A673 (cell line): ENCODE measurements at regions not wholly inside any gene's neighbourhood (a gene's known extent, or its start where the extent isn't known, plus 50 kb on each side); places are given as distances from the start of the nearest gene placed in this dataset.

Experiments
- BruUV-seq: library from RNA; stranded (reverse); fragments of 400-500 nt; replicated peaks from 2 replicates; lab custom pipeline; 2021; lab: Mats Ljungman, UMichigan
- CTCF ChIA-PET: fragments of 300-600 bp; sonication (Branson Sonifier 250); formaldehyde crosslinking; loops from one replicate; lab custom pipeline; 2022; ENCODE audit warnings: antibody characterized with exemption; lab: Charles Lee
- POLR2A ChIA-PET: fragments of 300-600 bp; sonication (Branson Sonifier 250); formaldehyde crosslinking; loops from one replicate; lab custom pipeline; 2022; ENCODE audit warnings: antibody characterized with exemption; ENCODE audit not compliant: low non-redundant PET; lab: Charles Lee
- DNase-seq: peaks from one replicate; pipeline ENCODE4 v3.0.0-alpha.2; 2015; ENCODE audit warnings: low spot score
- H3K27ac ChIP-seq: fragments of 200-600 bp; sonication (generic); 2 replicates; pipeline ENCODE4 v1.5.1; 2016; ENCODE audit warnings: mixed run types, low read depth, mild to moderate bottlenecking, mixed read lengths, antibody characterized with exemption, low read length; ENCODE audit not compliant: poor library complexity, severe bottlenecking
- H3K27me3 ChIP-seq: fragments of 200-600 bp; sonication (generic); replicated peaks from 2 replicates; pipeline ENCODE4 v1.6.1; 2017; ENCODE audit warnings: mixed run types, low read depth, mild to moderate bottlenecking, mixed read lengths, antibody characterized with exemption, low read length; ENCODE audit not compliant: insufficient read depth, poor library complexity
- H3K36me3 ChIP-seq: fragments of 200-600 bp; sonication (generic); 2 replicates; pipeline ENCODE4 v1.6.1; 2016; ENCODE audit warnings: mixed run types, mild to moderate bottlenecking, mixed read lengths, antibody characterized with exemption, low read length; ENCODE audit not compliant: insufficient read depth, poor library complexity, severe bottlenecking
- H3K4me1 ChIP-seq: fragments of 200-600 bp; sonication (generic); 2 replicates; pipeline ENCODE4 v1.6.1; 2017; ENCODE audit warnings: mixed run types, mild to moderate bottlenecking, mixed read lengths, antibody characterized with exemption, low read length; ENCODE audit not compliant: insufficient read depth, poor library complexity, severe bottlenecking
- H3K4me3 ChIP-seq: fragments of 200-600 bp; sonication (generic); 2 replicates; pipeline ENCODE4 v1.5.1; 2016; ENCODE audit warnings: low read depth, mixed run types, mild to moderate bottlenecking, mixed read lengths, low read length; ENCODE audit not compliant: poor library complexity, severe bottlenecking
- H3K9me3 ChIP-seq: fragments of 200-600 bp; sonication (generic); 2 replicates; pipeline ENCODE4 v1.6.1; 2016; ENCODE audit warnings: mixed run types, low read depth, mild to moderate bottlenecking, mixed read lengths, antibody characterized with exemption, low read length; ENCODE audit not compliant: poor library complexity, severe bottlenecking
- EZH2 ChIP-seq: fragments of 200-600 bp; sonication (generic); IDR thresholded peaks from 2 replicates; pipeline ENCODE4 v1.6.1; 2017; ENCODE audit warnings: borderline replicate concordance, low read depth, mild to moderate bottlenecking, mixed read lengths, antibody characterized with exemption, low read length; ENCODE audit not compliant: poor library complexity, severe bottlenecking
- intact Hi-C: fragments of 100-400 bp; cut with micrococcal nuclease; formaldehyde crosslinking; loops from one replicate; pipeline ENCODE4 v1.10.0; 2022; ENCODE audit not compliant: unreplicated experiment
- TF ChIP-seq, protein P1 (sequence below): fragments of 300-800, 200-600 bp; sonication (generic); conservative IDR thresholded peaks from 2 replicates; pipeline ENCODE4 v1.5.1; 2017; ENCODE audit warnings: low read depth, mild to moderate bottlenecking, antibody characterized with exemption, low read length, moderate library complexity, mixed read lengths

DNA sequence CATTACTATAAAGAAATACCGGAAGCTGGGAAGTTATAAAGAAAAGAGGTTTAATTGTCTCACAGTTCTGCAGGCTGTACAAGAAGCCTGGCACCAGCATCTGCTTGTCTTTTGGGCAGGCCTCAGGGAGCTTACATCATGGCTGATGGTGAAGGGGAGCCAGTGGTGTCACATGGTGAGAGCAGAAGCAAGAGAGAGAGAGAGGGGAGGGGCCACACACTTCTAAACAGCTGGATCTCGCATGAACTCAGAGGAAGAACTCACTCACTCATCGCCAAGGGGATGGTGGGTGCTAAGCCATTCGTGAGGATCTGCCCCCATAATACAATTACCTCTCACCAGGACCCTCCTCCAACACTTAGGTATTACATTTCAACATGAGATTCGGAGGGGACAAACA lies 51.8 kb upstream of the ANKRD34C start:
- H3K27me3 ChIP-seq: peaks cover 38% of the 10 kb centered on the region
- TF ChIP-seq EZH2: no peak
- TF ChIP-seq, protein P1, sequence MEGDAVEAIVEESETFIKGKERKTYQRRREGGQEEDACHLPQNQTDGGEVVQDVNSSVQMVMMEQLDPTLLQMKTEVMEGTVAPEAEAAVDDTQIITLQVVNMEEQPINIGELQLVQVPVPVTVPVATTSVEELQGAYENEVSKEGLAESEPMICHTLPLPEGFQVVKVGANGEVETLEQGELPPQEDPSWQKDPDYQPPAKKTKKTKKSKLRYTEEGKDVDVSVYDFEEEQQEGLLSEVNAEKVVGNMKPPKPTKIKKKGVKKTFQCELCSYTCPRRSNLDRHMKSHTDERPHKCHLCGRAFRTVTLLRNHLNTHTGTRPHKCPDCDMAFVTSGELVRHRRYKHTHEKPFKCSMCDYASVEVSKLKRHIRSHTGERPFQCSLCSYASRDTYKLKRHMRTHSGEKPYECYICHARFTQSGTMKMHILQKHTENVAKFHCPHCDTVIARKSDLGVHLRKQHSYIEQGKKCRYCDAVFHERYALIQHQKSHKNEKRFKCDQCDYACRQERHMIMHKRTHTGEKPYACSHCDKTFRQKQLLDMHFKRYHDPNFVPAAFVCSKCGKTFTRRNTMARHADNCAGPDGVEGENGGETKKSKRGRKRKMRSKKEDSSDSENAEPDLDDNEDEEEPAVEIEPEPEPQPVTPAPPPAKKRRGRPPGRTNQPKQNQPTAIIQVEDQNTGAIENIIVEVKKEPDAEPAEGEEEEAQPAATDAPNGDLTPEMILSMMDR: no peak
- no peak for DNase-seq
- intact Hi-C loops: no loop called here
- H3K4me1 ChIP-seq: no peaks in the 10 kb centered on the region
- H3K36me3 ChIP-seq: no peaks in the 10 kb centered on the region
- ChIA-PET POLR2A (no interaction called here), CTCF (no interaction called here)
- H3K4me3 ChIP-seq: no peak overlapping the region
- no TSS peak for BruUV-seq
- H3K9me3 ChIP-seq: peaks cover 3% of the 10 kb centered on the region
- no peak overlapping the region for H3K27ac ChIP-seq

DNA sequence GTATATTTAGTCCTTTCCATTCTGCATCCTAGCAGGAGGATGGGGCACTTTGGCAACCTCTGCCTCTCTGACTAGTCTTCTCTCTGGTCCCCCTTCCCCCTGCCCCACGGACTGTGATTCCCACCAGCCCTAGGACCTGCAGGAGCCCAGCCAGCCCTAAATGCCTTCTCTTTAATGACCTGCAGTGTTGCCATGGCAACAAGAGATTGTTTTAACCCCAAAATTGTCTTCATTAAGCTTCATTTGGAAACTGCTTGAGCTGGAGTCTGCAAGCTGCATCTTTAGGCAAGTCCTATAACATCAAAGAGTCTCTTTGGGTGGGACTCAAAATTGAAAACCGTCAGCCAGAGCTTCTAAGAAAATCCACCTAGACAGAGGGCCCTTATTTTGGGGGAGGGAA lies 59.7 kb upstream of the ANKRD34C start:
- BruUV-seq: no TSS peak
- CTCF ChIA-PET: no interaction called here

GRCh38 chr15:79221696-79222095 lies 60.8 kb upstream of the ANKRD34C start:
- Histone ChIP-seq H3K9me3 (no peaks in the 10 kb centered on the region), H3K27me3 (peaks cover 25% of the 10 kb centered on the region), H3K27ac (no peak overlapping the region), H3K36me3 (no peaks in the 10 kb centered on the region), H3K4me1 (no peaks in the 10 kb centered on the region), H3K4me3 (no peak overlapping the region)
- intact Hi-C loops: no loop called here
- ChIA-PET CTCF (no interaction called here), POLR2A (no interaction called here)
- BruUV-seq: no TSS peak
- TF ChIP-seq, protein P1: no peak
- no peak for TF ChIP-seq EZH2
- DNase-seq: no peak

More for the DNA sequence above, 59.7 kb upstream of the ANKRD34C start:
- H3K4me3 ChIP-seq: no peak overlapping the region
- intact Hi-C loops: no loop called here
- POLR2A ChIA-PET: interaction anchor here (0.6 kb wide), 1 partner anchor 255 kb away, joined by 3 read pairs; no protein-coding TSS in a partner anchor
- H3K27ac ChIP-seq: no peak overlapping the region
- no peaks in the 10 kb centered on the region for H3K36me3 ChIP-seq
- H3K9me3 ChIP-seq: no peaks in the 10 kb centered on the region
- H3K27me3 ChIP-seq: peaks cover 33% of the 10 kb centered on the region
- DNase-seq: no peak
- H3K4me1 ChIP-seq: no peaks in the 10 kb centered on the region
- TF ChIP-seq, protein P1: no peak
- TF ChIP-seq EZH2: no peak
